HG03460 (cell line): ENCODE measurements at regions not wholly inside any gene's neighbourhood (a gene's known extent, or its start where the extent isn't known, plus 50 kb on each side); places are given as distances from the start of the nearest gene placed in this dataset.

Experiments used
- ATAC-seq: cut with Tn5 transposase; IDR thresholded peaks from one replicate; pipeline ENCODE4 v1.9.1; 2021; ENCODE audit not compliant: unreplicated experiment

DNA sequence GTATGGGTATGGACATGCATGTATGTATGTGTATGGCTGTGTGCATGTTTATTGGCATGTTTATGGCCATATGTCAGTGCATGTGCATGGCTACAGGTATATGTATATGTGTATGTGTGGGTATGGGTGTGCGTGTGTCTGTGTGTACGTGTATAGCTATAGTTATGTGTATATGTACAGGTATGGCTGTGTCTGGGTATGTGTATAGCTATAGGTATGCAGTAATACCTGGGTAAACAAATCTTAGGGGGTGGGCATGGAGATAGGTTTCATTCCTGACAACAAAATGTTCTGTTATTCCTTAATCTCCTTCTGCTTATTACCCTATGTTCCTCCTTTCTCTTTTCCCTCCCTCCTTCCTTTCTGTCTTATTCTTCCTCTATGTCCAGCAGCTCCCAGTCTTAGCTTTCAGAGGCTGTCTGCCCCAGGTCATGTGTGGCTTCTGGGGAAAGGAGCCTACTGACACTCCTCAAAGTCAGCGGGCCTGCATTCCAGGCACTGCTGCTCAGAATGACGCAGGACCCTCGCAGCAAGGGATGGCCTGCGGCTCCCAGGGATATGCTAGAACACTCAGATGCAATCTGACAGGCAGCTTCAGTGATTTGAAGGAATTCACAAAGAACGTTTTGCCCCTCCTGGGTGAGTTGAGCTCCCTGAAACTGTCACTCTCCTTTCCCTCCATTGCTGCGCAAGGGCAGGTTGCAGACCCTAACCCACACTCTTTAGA is 139.3 kb upstream of the PHACTR1 start:
- ATAC-seq: no peak

- ATAC-seq: no peak
Measured at GRCh38 chr6:12578097-12578496, 138.5 kb upstream of the PHACTR1 start.

GRCh38 chr6:12578751-12579150 is 137.8 kb upstream of the PHACTR1 start:
- ATAC-seq: no peak

DNA sequence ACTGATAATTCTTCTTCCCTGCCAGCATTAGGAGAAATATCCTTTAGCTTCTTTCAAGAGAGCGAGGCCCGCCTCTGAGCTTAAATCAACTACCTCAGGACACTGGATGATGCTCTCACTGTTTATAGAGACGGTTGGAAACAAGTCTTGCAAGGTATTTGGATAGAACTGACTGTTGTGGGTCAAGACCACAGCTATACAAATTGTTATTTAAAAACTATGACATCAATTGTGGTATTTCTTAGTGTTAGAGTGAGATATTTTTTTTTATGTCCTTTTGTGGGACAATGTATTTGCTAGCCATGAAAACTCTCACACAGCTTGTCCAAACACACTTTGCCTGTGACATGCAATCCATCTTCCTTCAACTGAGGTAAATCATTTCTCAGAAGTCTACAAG is 136.3 kb upstream of the PHACTR1 start:
- no peak for ATAC-seq

DNA sequence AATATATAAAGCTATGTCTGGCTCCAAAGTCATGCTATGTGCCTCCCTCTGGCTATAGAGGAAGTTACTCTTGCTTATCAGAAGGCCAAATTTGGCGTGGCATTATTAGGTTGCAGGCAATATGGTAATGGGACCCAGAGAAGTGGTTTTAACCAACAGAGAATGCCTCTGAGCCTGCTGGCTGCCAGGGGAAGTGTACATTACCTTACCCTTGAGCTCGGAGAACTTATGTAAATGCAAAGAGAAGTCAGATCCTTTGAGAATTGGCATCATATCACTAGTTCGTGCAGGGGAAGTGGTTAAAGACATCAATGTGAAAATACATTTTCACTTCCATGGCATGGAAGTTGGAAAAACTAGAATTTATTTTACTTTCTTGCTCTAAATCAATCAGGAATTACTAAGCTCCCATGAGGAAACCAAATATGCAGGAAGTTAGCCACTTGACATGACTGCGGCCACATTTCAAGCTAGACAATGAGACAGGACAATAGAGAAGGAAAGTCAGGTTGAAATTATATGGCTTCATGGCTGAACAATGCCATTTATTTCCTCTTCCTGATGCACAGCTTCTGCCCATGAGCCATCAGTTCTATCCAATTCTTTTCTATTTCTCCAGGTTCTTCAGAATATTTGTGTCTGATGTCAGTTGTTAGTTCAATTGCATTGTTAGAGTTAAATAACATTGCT is 134.0 kb upstream of the PHACTR1 start:
- no peak for ATAC-seq

- ATAC-seq: no peak
Measured at GRCh38 chr6:12584631-12585405, 131.7 kb upstream of the PHACTR1 start.

DNA sequence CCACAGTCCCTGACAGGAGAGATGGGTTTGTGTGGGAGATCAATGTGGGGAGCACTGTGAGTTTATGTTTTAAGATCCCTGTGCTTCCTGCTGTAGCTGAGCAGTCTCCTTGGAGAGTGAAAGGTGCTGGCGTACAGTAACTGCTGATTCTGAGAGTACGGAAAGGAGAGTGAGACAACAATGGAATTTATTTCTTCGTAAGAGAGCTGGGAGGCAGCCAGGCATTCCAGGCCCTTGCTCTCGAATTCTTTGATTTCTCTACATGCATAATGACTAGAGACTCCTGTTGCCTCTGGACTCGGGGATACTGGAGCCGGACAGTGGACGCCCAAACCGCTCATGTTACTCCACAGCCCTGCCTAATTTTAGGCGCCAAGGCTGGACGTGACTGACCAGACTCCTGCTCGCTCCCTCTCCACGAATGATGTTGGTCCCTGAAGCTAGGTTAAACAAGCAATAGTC is 131.0 kb upstream of the PHACTR1 start:
- ATAC-seq: no peak

- ATAC-seq: no peak
Measured at GRCh38 chr6:12586721-12587480, 129.7 kb upstream of the PHACTR1 start.

- ATAC-seq: no peak
Measured at GRCh38 chr6:12590901-12591300, 125.7 kb upstream of the PHACTR1 start.

GRCh38 chr6:12592634-12593033 is 123.9 kb upstream of the PHACTR1 start:
- no peak for ATAC-seq

DNA sequence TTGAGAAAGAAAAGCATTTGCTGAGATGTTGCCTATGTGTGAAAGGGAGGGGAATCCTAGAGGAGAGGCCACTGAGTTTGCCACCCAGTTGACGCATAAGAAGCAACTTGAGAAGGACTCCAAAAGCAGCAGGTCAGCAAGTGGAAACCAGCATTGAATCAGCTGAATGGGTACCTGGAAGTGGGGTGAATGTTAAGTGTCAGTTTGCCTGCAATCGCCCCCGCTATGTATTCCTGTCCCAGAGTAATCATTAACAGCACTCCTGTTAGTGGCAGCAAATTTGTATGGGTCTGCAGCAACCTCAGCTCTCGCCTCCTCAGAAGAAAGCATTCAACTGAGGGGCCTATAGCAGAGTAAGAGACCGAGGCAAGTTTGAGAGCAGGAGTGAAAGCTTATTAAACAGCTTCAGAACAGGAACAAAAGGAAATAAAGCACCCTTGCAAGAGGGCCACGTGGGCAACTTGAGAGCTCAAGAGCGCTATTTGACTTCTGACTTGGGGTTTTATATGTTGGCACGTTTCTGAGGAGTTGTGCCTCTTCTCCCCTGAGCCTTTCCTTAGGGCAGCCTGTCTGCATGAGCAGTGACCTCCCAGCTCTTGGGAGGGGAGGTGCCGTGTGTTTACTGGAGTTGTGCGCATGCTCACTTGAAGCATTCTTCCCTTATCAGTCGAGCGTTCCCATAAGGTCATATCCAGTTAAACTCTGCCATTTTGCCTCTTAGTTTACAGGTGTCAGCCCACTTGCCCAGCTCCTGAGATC is 122.6 kb upstream of the PHACTR1 start:
- ATAC-seq: no peak

- no peak for ATAC-seq
Measured at GRCh38 chr6:12594530-12594893, 122.1 kb upstream of the PHACTR1 start.

- ATAC-seq: peak; percentile 62
Measured at GRCh38 chr6:12595161-12595811, 121.3 kb upstream of the PHACTR1 start.

- ATAC-seq: no peak
Measured at GRCh38 chr6:12596731-12597130, 119.8 kb upstream of the PHACTR1 start.

GRCh38 chr6:12598919-12599318 is 117.6 kb upstream of the PHACTR1 start:
- ATAC-seq: no peak

GRCh38 chr6:12601881-12602280 is 114.7 kb upstream of the PHACTR1 start:
- no peak for ATAC-seq

DNA sequence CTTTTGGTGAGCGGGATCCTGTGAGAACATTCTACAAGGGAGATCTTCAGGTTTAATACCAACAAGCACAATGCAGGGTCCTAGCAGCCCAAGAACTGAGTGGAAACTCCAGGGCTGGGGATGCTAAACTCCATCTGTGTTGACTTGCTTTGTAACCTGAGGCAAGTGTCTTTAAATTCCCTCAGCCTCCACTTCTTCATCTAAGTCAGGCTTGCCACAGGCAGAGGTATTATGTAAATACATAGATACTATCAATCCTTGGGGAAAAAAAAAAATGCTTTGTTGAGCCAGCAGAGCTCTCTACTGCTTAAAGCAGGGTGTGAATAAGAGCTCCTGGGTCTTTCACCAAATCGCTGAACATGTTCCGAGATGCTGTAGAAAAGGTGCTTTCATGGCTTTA is 114.2 kb upstream of the PHACTR1 start:
- no peak for ATAC-seq

- no peak for ATAC-seq
Measured at GRCh38 chr6:12602951-12603672, 113.5 kb upstream of the PHACTR1 start.

- no peak for ATAC-seq
Measured at GRCh38 chr6:12603673-12604049, 112.9 kb upstream of the PHACTR1 start.
